Left ventricle myocardium inferior (tissue), 1 donor: ENCODE measurements at regions not wholly inside any gene's neighbourhood (a gene's known extent, or its start where the extent isn't known, plus 50 kb on each side); places are given as distances from the start of the nearest gene placed in this dataset.

ENCODE experiments used
- DNase-seq: peaks from one replicate; pipeline ENCODE4 v3.0.0-alpha.2; 2020
- H3K27ac ChIP-seq: fragments of 200-600 bp; replicated peaks from 2 replicates; pipeline ENCODE4 v1.8.0; 2021
- H3K27me3 ChIP-seq: fragments of 200-600 bp; 2 replicates; pipeline ENCODE4 v1.8.0; 2021; ENCODE audit warnings: low read depth
- H3K36me3 ChIP-seq: fragments of 200-600 bp; 2 replicates; pipeline ENCODE4 v1.8.0; 2021
- H3K4me1 ChIP-seq: fragments of 200-600 bp; 2 replicates; pipeline ENCODE4 v1.8.0; 2021
- H3K4me3 ChIP-seq: fragments of 200-600 bp; 2 replicates; pipeline ENCODE4 v1.8.0; 2021; ENCODE audit warnings: mild to moderate bottlenecking, moderate library complexity
- H3K9me3 ChIP-seq: fragments of 200-600 bp; replicated peaks from 2 replicates; pipeline ENCODE4 v1.8.0; 2021
- CTCF ChIP-seq: fragments of 200-600 bp; IDR thresholded peaks from 2 replicates; pipeline ENCODE4 v1.8.0; 2021; ENCODE audit warnings: antibody characterized with exemption, mild to moderate bottlenecking, borderline replicate concordance
- intact Hi-C: fragments of 100-400 bp; cut with micrococcal nuclease; formaldehyde crosslinking; loops from one replicate; pipeline ENCODE4 v1.11.0; 2022
- donor health status: DM: no; HTN: yes; CAD: no; lungs with severe emphysema.

- Histone ChIP-seq H3K9me3 (no peaks in the 10 kb centered on the region), H3K27me3 (no peaks in the 10 kb centered on the region), H3K4me3 (no peak overlapping the region), H3K36me3 (no peaks in the 10 kb centered on the region), H3K27ac (no peak overlapping the region), H3K4me1 (no peaks in the 10 kb centered on the region)
- intact Hi-C loops: no loop called here
- DNase-seq: no peak
- TF ChIP-seq CTCF: no peak
Measured at GRCh38 chr1:199223936-199224335, 585.1 kb downstream of the PTPRC start.

DNA sequence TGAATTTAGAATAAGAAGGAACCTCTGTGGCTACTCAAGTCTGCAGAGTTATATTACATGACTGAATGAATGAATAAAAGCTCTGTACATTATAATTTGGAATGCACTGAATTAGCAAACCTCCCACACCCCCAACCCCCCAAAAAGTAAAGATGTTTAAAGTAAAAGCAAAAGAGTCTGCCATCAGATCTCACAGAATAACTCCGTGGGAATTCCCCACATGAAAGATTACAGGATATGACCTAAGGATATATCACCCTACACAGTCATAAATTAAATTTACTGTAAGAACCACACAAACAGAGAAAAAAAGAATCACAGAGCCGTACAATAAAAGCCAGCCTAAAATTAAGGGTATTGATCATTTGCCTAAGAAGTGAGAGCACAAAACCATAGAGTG is 587.3 kb downstream of the PTPRC start:
- no peak for TF ChIP-seq CTCF
- Histone ChIP-seq H3K9me3 (no peaks in the 10 kb centered on the region), H3K27me3 (no peaks in the 10 kb centered on the region), H3K36me3 (no peaks in the 10 kb centered on the region), H3K4me3 (no peak overlapping the region), H3K27ac (no peak overlapping the region), H3K4me1 (no peaks in the 10 kb centered on the region)
- intact Hi-C loops: no loop called here
- DNase-seq: no peak

- Histone ChIP-seq H3K36me3 (no peaks in the 10 kb centered on the region), H3K4me3 (no peak overlapping the region), H3K9me3 (peaks cover 5% of the 10 kb centered on the region), H3K4me1 (no peaks in the 10 kb centered on the region), H3K27me3 (no peaks in the 10 kb centered on the region), H3K27ac (no peak overlapping the region)
- intact Hi-C loops: loop anchor here (10.0 kb wide), 2 partner anchors 97 to 477 kb away; no protein-coding TSS in a partner anchor
- no peak for TF ChIP-seq CTCF
- DNase-seq: no peak
Measured at GRCh38 chr1:199242147-199242546, 603.3 kb downstream of the PTPRC start.

- H3K36me3 ChIP-seq: no peaks in the 10 kb centered on the region
- H3K27ac ChIP-seq: no peak overlapping the region
- H3K4me3 ChIP-seq: no peak overlapping the region
- H3K9me3 ChIP-seq: peaks cover 5% of the 10 kb centered on the region
- no peak for TF ChIP-seq CTCF
- no peak for DNase-seq
- intact Hi-C loops: loop anchor here (10.0 kb wide), 2 partner anchors 98 to 478 kb away; no protein-coding TSS in a partner anchor
- H3K4me1 ChIP-seq: no peaks in the 10 kb centered on the region
- no peaks in the 10 kb centered on the region for H3K27me3 ChIP-seq
Measured at GRCh38 chr1:199242601-199243000, 603.8 kb downstream of the PTPRC start.

GRCh38 chr1:199243423-199244061 is 604.7 kb downstream of the PTPRC start:
- no peak overlapping the region for H3K27ac ChIP-seq
- no peaks in the 10 kb centered on the region for H3K36me3 ChIP-seq
- intact Hi-C loops: loop anchor here (10.0 kb wide), 2 partner anchors 99 to 479 kb away; no protein-coding TSS in a partner anchor
- peak; percentile 79 for TF ChIP-seq CTCF
- H3K4me1 ChIP-seq: no peaks in the 10 kb centered on the region
- no peak overlapping the region for H3K4me3 ChIP-seq
- H3K9me3 ChIP-seq: no peaks in the 10 kb centered on the region
- no peaks in the 10 kb centered on the region for H3K27me3 ChIP-seq
- DNase-seq: peak; percentile 42
